ENCODE measurements at regions not wholly inside any gene's neighbourhood (a gene's known extent, or its start where the extent isn't known, plus 50 kb on each side); places are given as distances from the start of the nearest gene placed in this dataset.
"Not testable (repeated sequence)": the region's sequence is repeated elsewhere in the genome, so short reads cannot be mapped to it uniquely, and the experiment has no call there.

DNA sequence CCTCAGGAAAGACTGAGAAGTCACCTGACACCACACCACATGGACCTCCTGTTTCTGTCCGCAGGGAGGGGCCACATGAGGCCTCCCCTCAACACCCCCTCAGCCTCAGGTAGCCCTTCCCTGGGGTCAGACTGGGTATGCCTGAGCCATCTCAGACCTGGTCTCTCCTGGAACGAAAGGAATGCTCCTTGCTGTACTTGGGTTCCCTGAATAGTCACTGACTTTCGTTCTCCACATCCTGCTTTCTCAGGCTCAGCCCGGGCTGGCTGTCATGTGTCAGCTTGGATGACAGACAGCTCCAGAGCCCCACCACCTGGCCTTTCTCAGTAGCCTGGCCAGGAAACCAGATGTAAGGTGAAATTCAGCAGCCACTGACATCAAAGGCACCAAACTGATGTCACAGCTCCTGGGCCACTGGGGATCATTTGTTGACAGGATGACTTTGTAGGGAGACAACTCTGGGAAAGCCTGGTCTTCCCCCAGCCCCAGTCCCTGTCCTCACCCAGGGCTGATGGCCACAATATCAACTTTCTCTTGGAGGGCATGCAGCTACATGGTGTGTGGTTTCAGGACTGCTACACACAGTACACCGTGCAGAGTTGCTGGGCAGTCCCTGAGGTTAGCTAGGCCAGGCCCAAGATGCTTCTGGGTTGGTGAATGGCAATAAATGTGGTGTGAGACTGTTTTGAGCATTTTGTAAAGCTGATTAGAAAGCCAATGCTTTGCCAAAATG lies 141.4 kb upstream of the MRPS22 start:
- no peak for DNase-seq

DNA sequence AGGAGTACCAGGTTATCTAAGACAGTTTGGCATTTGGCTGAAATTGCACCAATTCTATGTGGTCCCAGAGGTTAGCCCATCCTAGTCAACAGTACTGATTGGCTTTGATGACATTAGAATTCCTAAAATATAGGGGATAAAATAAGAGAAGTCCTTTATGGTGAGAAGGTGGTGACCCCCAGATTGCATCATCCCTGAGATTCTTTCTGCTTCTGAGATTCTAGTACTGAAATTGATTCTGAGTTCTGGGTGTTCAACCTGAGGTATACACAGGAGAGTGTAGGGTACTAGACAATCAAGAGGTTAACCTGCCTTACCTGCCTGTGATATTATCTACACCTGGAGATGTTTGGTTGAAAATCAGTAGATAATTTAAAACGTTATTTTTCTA lies 140.9 kb upstream of the MRPS22 start:
- no peak for DNase-seq

DNA sequence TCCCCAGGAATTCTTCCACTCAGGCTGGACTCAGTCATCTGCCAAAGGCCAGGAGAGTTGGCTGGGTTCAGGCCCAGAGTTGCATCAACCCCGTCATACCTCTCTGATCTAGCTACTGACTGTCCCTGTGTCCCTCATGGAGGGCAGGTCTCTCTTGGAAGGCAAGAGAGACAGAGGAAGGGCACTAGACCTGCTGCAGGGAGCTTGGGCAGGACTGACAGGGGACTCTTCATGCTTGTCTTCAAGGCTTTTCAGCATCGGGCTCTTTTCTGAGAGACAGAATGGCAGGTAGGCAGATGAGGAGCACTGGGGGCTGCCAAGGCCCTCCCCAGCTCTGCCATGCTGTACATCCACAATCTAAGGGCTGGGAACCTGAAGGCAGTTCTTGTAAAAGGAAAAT lies 140.1 kb upstream of the MRPS22 start:
- DNase-seq = no peak

DNA sequence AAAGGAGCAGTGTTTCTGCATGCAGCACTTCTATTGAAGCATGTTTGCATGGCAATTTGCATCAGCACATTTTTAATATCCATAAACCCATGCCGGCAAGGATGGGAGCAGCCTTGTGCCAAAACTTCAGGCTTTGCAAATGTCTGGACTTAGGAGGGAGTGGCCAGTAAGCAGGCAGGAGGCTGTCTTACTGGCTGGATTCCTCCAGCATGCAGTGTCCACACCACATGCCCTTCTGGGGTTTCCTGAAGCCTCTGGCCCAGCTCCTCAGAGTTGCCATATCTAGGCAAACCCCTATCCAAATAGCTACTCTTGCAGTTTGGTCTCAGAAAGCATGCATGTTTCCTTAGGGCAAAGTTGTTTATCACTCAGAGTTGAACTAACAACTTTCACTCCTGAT lies 139.1 kb upstream of the MRPS22 start:
- DNase-seq = no peak

DNA sequence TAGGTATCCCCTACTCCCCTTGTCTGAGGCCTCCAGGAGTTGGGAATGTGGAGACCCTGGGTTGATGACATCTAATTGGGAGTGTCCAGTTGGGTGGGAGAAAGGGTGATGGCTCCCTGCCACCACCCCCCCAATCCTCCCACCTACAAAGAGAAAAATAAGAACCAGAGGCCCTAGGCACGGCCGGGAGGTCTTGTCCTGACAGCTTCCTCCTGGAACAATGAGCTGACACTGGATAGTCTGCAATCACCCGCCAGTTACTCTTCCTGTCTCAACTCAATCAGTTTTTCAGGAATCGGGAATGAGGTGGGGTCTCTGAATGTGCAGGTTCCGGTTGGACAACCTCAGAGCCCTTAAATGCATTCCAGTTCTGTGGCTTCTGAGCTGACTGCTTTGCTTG lies 129.9 kb upstream of the MRPS22 start:
- DNase-seq = no peak

- DNase-seq = no peak
These were observed 126.9 kb upstream of the MRPS22 start for GRCh38 chr3:139216958-139217357.

- no peak for DNase-seq
These were observed 126.2 kb upstream of the MRPS22 start for GRCh38 chr3:139217633-139218032.

DNA sequence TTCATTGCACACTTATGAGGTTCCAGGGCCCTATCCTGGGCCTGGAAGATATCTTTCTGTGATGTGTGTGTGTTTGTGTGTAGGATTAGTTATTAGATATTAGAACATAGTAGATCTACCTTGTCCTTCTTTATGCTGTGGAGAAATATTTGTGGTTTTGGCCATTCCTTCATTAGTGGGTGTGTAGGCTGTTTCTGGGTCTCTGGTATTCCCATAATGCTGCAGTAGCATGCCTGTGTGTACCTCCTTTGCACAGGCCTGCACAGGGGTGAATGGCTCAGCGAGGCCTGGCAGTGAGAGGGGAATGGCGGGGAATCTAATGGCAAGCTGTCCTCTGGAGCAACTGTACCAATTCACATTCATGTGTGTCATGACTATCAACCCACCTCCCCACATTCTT lies 125.8 kb upstream of the MRPS22 start:
- no peak for DNase-seq

DNA sequence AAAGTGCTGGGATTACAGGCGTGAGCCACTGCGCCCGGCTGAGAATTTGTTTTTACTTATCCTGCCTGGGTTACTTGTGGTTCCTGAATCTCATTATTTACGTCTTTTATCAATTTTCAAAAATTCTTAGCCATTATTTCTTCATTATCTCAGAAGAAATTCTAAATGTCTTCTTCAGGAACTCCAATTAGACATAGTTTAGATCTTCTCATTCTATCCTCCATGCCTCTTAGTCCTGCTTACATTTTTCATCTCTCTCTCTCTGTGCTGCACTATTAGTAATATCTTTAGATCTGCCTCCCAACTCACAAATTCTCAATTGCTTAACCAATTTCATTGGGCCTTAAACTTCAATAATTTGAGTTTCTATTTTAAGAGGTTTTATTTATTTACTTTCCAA lies 124.4 kb upstream of the MRPS22 start:
- DNase-seq = no peak

DNA sequence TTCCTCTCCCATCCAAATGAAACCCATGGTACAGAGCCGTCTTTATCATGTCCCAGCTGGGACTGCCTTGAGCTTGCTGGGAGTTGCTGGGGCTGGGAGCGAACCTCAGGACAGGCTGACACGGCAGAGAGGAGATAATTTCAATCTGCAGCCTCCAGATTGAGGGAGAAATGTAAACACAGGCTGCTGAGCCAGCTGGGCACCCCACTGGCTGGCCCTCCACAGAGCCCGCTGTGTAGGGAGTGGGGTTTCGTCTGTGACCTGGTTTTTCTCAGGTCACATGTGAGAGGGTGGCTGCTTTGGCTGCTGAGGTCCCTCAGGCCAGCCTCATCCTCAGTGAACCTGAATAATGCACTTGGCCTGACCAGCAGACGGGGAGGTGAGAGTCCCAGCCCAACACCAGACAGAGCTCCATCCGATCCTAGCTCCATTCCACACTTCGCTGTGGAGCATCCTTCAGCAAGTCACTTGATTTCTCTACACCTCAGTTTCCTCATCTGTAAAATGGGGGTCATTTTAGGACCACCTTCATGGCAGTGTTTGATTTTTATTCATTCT lies 121.6 kb upstream of the MRPS22 start:
- no peak for DNase-seq

DNA sequence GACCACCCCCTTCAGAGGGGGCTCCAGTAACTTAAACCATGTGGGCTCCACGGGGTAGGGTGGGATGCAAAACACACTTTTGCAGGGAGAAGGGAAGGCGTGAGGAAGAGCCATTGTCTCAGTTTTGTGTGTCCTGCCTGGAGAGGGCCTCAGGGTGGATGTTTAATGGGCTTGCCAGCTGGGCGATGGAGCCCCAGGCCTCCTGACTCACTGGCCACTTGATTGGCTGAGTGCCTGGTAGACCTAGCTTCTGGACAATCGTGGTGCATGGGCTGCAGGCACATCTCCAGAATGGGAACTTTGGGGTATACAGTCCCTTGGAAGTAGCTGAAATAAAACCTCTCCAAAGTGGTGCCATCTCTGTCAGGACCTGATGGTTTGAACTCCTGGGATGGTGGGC lies 118.3 kb upstream of the MRPS22 start:
- no peak for DNase-seq

DNA sequence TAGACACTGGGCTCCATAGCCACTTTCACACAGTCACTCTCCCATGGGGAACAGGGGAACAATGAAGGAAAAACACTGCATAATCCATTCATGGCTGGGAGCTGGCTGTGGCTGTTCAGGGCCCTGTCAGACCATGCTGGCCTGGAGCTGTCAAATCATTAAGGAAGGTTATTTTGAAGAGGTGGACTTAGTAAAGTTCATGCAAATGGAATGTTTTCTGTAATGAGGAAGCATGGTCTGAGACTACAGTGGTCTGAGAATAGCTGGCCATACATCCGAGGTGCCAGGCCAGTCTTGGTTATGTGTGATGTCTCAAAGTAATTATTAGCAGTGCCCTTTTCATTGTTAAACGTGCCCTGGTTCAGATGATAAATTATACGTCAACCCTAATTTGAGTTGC lies 117.1 kb upstream of the MRPS22 start:
- DNase-seq = no peak

GRCh38 chr3:139227165-139227564 lies 116.7 kb upstream of the MRPS22 start:
- DNase-seq = no peak

DNA sequence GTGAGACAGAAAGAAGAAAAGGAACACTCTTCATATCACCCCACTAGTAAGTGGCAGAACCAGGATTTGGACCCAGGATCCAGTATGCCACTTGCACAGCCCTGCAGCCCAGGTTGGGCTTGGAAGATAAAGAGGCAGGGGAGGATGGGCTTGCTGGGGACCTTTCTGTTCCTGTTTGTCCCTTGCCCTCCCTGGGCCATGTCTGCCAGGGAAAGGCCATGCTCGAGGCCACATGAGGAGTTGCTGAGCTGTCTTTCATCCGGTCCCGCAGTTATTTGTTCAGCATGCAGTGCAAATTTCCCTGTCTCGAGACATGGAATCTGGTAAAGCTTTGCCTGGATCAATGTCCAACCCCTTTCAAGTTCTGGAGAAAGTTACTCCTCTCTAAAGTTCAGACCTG lies 116.0 kb upstream of the MRPS22 start:
- DNase-seq = no peak

- DNase-seq = no peak
These were observed 113.4 kb upstream of the MRPS22 start for GRCh38 chr3:139230391-139230790.

GRCh38 chr3:139231555-139232281 lies 112.1 kb upstream of the MRPS22 start:
- DNase-seq = no peak

DNA sequence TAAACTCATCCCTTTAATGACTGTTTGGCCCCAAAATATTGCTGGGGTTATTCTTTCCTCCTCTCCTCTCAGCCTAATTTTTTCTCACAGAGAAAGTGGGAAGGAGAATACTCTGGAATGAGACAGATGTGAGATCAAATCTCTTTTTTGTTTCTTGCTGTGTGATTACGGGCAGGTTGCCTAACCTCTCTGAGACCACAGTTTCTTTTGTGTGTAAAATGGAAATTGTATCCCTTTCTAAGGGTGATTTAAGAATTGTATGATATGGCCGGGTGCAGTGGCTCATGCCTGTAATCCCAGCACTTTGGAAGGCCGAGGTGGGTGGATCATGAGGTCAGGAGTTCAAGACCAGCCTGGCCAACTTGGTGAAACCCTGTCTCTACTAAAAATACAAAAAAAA lies 111.5 kb upstream of the MRPS22 start:
- not testable (repeated sequence) for DNase-seq

GRCh38 chr3:139234491-139234890 lies 109.3 kb upstream of the MRPS22 start:
- no peak for DNase-seq

DNA sequence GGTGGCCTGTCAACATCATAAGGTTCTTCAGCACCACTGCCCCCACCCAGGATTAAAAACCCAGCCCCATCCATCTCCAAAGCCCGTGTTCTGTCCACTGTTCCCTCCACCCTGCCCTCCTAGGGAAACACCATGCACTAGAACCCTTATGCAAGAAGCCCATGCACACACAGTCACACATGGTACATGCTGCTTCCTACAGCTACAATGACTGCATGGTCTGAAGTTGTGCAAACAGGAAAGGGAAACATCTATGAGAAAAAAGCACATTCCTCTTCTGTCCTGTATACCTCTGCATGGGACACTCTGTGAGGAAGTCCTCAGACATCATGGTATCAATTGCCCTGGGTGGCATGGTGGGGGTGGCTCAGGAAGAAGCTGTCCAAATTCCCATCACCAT lies 108.6 kb upstream of the MRPS22 start:
- DNase-seq = no peak

DNA sequence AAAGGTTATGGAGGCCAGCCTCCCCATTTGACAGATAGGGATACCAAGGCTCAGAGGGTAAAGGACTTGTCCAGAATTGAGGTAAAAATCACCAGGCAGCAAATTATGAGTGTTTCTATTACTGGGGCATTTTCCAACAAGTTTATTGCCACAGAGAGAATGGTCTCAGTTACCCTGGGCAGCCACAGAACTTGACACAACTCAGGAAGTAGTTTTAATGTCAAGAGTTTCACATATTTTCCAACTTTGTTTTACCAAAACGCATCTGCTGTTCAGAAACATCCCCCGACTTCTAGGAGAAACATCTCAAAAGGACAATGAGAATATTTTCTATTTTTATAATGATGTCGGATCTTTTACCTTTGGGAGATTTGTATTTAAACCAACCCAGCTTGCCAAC lies 107.5 kb upstream of the MRPS22 start:
- no peak for DNase-seq

GRCh38 chr3:139238281-139239030 lies 105.4 kb upstream of the MRPS22 start:
- no peak for DNase-seq

DNA sequence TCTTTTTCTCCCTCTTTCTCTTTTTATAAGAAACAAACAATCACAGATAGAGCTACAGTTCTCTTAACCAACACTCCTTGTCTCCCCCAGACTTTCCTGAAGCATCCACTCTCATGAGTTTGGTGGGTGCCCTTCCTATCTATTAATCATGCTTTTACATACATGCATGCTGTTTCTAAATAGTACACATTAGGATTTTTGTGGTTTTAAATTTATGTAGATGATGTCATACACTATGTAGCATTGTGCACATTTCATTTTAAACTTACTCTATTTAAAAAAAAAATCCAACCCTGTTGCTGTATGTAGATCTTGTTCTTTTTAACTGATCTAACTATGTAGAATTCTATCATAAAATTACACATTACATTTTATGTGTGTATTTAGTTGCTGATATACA lies 104.3 kb upstream of the MRPS22 start:
- DNase-seq = no peak

DNA sequence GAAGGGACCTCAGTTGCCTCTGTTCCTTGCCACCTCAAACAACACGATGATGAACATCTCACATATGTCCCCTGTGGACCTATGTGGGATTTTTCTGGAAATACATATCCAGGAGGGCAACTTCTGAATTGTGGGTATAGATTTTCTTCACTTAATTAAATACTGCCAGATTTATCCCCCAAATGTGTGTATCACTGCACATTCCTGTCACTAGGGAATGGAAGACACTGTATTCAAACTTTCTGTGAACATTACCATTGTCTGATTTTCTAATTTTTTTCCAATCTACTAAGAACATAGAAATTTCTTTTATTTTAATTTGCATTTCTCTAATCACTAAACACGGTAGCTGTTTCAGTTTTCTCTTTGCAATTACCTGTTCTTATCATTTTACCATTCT lies 102.0 kb upstream of the MRPS22 start:
- DNase-seq = no peak

DNA sequence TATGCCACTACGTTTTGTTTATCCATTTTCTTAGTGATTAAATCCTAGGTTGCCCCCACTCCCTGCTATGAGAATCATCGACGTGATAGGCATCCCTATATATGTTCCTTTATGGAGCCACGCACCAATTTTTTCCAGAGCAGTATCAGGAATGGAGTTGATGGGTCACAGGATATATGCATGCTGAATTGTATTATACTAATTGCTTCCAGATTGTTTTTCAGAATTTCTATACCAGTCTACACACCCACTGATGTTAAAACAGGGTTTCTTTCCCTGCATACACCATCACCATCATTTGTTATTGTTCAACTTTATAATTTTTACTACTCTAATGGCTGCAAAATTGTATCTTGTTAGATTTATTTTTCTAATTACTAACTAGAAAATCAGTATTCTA lies 100.1 kb upstream of the MRPS22 start:
- DNase-seq = no peak
